Skin of body (tissue), 1 donor: ENCODE measurements at regions not wholly inside any gene's neighbourhood (a gene's known extent, or its start where the extent isn't known, plus 50 kb on each side); places are given as distances from the start of the nearest gene placed in this dataset.
"Not testable (repeated sequence)": the region's sequence is repeated elsewhere in the genome, so short reads cannot be mapped to it uniquely, and the experiment has no call there.

Experiments used
- DNase-seq: peaks from one replicate; lab custom pipeline; 2025; lab: John Stamatoyannopoulos, UW

DNA sequence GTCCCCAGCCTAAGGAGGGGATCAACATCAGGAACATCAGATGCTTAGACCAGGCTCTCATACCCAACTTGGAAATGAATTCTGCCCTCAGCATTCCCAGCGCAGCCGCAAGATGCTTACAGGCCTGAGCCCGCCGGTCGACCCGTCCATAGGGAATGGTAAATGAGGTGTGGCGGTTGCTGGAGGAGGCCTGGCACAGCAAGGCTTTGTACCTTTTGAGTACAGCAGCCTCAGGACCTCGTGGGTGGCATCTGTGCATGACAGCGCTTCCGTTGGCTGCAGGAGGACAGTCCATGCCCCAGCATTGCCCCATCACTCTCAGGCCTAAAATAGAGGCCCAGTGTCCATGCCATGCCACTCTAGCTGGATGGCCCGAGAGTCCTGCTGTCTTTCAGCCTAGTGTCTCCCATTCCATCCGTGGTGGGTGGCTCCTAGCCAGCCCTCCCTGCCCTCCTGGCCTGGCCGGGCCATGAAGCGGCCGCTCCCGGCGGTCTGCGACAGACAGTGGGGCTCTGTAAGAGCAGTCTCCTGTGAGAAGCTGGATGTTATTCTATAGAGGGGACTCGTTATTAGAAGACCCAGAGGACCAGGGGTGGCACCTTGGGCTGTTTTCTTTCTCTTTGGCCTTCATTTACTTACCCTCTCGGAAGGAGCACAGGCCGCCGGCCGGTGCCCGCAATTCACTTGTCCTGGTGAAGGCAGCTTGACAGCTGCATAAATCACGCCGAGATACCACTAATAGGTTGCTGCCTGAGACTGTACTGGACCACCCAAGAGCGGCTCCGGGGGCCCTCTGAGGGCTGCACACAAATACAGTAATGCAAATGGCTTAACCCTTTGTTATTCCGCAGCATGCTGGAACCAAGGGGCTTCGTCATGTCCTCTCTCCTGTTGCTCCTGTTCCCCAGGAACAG is 223.5 kb upstream of the TUT7 start:
- no peak for DNase-seq

DNA sequence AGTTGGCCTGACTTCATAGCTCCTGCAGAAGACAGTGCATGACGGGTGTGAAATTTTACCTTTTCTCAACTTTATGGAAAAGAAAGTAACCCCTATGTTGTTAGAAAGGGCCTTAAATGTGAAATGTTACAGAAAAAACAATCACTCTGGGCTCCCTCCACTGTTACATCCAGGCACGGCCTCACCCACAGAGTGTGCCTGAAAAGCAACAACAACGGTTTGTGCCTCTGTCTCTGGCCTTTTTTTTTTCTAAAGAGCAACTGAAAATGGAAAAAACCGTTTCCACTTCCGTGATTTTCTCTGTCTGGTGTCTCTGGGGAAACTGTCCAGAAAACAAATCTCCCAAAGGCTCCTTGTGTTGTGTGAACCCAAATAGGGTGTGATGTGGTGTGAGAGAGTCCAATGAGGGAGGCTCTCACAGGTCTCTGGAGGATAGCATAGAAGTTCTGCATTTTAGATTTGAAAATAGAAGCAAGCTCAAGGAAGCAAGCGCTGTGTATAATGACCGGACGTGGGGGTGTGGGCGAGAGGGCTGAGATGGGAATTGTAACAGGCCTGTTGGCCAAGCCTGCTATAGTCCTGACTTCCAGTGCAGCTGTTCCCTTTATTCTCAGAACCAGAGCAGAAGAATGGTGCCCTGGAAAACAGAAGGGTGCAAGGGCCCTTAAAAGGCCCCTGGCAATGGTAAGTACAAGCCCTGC is 221.8 kb upstream of the TUT7 start:
- peak; percentile 36 for DNase-seq

DNA sequence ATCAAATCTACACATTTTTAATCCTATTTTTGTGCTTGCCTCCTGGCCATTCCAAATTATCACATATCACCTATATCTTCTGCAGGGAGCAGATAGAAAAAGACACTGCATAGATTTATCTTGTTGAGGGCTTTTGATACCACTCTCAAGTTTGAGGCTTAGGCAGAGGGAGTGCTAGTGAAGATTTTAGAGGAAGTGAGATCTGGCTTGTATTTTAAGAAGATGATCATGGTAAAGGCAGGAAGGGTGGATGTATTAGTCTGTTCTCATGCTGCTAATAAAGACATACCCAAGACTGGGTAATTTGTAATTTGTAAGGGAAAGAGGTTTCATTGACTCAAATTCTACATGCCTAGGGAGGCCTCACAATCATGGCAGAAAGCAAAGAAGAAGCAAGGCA is 220.9 kb upstream of the TUT7 start:
- DNase-seq, result no peak

DNA sequence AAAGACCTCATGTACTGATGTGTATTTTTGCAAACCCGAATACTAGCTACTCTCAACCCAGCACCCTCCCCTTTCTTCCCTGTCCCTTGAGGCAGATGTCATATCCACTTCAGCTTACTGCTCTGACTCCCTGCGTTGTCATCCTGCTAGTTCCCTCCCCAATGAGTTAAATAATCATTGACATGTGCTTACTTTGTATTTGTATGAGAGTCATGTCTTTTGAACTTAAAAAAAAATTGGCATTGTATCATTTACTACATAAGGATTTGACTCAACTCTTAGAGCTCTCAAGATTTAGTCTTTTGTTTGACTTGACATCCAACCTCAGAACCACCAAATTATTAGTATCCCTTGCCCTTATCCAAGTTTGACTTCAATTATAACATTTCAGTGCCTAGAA is 219.7 kb upstream of the TUT7 start:
- peak; percentile 58 for DNase-seq

DNA sequence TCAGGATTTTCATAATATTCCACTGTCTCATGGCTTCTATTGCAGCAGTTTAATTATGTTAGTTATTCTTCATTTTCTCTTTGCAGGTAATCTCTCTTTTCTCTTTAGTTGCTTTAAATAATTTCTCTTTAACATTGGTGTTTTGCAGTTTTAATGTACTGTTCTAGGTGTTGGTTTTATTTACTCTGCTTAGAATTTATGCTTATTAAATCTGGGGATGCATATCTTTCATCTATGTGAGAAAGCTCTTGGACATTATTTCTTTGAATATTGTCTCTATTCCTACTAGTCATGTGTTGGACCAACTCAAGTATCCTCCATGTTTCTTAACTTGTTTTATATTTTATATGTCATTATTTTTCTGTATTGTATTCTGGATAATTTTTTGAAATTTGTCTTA is 218.7 kb upstream of the TUT7 start:
- no peak for DNase-seq

DNA sequence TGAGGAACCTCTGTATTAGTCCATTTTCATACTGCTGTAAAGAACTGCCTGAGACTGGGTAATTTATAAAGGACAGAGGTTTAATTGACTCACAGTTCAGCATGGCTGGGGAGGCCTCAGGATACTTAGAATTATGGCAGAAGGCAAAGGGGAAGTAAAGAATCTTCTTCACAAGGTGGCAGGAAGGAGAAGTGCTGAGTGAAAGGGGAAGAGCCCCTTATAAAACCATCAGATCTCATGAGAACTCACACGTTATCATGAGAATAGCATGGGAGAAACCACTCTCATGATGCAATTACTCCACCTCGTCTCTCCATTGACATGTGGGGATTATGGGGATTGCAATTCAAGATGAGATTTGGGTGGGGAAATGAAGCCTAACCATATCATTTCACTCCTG is 211.4 kb upstream of the TUT7 start:
- not testable (repeated sequence) for DNase-seq

DNA sequence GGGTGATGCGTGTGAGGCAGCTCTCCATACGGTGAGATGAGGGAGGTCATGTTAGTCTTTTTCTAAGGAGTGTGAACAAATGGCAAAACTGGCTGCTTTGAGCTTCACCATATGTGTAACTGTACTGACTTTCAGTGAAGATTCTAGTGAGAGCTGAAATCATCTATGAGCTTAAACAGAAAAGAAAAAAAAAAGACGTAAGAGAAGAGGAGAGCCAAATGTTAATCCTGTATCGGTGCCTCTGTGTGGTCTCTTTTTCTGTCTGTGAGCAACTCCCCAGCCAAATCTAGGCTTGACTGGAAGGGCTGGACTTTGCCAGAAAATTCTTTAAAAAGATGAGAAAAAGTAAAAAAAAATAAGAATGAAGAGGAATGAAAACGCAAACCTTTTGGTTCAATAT is 209.7 kb upstream of the TUT7 start:
- DNase-seq, result peak; percentile 66

DNA sequence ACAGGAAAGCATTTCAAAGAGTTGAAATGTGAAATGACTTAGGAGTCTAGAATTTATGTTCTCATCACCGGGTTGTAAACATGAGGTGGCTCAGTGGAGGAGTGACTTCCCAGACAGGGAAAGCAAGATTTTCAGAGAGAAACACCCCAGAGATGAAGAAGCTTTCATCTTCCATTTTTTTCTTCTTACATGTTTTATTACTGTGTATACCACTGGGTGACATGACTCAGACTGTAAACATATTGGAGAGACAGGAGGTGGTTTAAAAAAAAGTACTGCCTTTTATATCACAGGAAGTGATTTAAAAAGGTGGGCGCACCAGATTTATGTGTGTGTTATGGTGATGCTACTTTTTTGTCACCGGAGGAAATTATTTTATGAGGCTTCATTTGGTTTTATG is 209.1 kb upstream of the TUT7 start:
- DNase-seq, result no peak

DNA sequence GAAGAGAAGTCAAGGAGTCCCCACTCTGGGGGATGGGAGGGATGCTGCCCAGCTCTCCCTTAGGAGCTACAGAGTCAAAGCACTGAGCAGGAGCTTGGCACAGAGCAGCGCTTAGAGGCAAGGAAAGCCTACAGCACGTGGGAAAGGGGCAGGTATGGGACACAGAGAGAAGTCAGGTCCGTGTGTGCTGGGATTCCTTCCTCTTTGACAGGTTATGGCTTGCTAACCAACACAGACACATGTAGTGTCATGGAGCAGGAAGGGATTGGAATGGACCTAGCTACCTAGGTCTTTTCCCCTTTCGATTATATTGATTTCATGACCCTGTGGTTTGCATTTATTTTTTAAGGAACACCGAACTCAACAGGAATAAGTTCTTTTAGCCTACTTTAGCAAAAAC is 208.5 kb upstream of the TUT7 start:
- no peak for DNase-seq

DNA sequence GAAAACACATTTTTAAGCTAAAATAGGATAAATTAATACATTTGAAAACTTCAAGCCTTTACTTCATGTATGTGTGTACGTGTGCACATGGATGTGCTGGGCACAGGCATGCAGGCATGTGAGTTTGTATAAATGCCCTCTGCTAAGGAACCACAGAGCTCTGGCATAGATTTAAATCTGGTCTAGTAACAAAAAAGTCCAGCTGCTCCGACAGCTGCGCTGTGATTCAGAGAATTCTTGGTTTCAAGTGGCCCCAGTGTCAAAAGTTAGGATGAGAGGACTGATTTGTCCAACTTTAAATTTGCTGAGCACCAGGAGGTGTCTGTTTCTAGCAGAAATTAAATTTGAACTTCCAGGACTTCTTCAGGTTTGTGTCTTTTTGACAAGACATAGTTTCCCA is 203.7 kb upstream of the TUT7 start:
- no peak for DNase-seq

DNA sequence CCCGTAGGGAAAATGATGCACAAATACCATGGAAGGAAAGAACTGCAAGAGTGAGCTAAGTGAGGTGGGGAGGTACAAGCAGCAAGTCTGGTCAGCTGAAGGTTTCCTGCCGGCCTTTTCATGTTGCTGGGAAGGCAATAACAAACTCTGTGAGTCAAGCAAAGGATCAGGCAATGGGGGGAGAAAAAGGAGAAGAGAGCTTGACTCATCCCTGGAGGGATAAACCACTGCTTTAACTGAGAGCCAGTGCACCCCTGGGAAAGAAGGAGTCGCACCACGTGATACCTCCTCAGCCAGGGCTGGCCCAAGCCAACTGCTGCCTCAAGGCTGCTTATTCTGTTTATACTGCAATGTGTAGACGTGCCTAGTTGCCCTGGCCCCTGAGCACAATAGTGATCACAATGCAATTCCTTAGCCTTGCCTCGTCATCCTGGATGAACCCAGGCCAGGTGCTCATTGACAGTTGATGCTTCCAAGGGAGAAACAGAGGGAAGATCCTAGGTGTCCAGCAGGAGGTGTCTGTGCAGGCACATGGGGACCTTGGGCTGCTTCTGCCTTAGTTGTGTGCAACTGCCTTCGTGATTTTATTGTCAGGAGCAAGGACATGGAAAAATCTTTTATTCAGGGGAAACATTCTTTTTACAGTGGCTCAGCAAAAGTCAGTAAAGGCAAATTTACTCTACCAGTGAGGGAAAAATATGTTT is 203.0 kb upstream of the TUT7 start:
- DNase-seq, result no peak

DNA sequence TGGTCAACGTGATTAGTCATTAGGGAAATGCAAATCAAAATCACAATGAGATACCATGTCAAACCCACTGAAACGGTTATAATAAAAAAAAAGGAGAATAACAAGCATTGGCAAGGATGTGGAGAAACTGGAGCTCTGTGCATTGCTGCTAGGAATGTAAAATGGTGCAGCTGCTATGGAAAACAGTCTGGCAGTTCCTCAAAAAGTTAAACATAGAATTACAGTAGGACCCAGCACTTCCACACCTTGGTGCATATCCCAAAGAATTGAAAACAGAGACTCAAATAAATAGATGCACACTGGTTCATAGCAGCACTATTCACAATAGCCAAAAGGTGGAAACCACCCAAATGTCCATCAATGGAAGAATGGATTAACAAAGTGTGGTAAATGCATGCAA is 201.5 kb upstream of the TUT7 start:
- DNase-seq, result no peak

DNA sequence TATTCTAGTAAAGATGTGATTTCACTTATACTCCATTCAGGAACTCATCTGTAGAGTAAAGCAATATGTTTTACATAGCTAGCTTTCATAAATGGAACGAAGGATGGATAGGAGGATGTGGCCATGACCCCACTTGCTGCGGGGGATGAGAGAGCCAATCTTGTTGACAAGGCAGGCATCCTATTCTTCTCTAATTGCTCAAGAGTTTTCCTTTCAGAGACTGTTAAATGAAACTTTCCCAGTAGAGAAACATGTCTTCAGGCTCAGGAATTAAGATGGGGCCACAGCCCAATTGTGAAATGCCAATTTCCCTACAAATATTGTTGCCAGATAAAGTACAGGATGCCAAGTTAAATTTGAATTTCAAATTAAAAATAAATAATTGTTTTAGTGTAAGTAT is 196.2 kb upstream of the TUT7 start:
- no peak for DNase-seq

DNA sequence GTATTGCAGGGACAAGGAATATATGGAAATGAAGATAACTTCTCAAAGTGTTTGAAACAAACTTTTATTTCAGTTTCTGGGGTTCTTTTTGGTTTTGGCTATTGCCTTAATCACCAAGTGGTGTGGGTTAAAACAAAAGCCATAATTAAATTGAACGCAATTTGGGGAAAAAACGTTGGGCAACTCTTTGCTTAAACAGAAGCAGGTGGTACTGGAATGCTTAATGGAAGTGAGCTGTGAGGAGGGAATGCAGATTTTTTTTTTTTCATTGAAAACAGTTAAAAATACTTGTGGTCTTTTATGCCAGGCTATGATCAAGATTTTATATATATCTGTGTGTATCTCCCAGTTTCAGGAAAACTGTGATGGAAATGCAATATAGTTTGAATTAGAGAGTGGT is 195.7 kb upstream of the TUT7 start:
- no peak for DNase-seq

DNA sequence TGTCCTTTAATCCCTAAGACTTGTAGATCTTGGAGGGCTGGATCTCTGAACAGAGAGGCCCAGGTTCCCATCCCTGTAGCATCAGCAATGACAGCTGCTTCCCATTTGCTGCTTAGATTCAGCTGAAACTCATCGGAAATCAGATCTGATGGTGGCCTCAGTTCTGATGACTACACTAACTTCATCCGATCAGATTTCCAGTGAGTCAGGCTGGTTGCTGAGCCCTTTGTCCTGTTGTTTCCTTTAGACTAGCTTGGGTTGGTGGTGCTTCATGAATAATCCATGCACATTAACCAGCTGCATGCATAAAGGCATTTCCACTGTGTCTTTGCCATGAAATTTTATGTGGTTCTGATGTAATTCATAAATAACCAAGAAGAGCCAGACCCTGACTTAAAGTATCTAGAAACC is 195.2 kb upstream of the TUT7 start:
- DNase-seq, result peak; percentile 59

DNA sequence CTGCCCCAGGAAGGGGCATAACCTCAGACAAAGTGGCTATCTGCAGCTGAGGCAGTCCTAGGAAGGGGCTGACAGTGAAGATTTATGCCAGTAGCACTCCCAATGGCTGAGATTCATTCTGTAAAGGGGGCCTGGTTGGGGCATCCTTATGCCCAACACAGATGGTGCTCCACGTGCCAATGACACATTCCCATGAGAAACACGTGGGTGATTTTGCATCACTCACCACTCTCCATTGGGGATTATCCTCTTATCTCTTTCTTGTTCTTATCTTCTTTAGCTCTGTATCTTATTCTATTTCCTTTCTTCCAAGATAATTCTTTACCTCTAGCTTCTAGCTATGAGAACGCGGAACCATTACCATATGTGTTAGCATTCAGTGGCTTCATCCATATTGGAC is 194.0 kb upstream of the TUT7 start:
- no peak for DNase-seq

DNA sequence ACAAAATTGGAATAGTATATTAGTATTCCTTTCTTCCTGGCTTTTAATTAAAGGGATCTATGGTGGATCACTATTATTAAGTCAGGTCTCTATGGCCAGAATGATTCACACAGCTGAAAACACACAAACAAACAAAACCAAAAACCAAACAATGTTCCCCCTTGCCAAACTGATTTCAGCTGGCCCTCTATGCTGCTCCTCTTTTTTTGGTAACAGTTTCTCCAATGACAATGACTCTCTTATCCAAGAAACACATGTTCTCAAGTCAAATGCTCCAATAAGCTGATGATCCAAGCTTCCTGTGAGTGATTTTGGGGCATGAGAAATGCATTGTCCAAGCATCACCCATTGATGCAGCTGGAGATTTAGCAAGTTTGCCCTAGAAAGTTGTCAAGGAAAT is 193.4 kb upstream of the TUT7 start:
- DNase-seq, result no peak

DNA sequence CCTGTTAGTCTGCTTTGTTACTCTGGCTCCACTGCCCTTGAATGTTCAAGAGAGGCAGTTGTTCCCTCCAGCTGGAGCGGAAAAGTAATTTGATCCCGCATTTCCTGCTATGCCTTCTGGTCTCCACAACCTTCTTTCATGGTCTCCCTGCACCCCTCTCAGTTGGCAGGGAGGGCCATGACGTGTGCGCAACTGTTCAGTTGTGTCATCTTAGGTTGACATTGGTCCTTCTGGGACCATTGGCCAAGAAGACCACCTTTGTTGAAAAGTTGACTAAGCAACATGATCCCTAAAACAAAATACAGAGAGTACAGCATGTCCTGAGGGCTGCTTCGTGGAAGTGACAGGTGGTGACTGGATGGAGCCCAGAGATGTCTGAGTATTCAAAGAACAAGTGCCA is 192.5 kb upstream of the TUT7 start:
- DNase-seq, result peak; percentile 54

DNA sequence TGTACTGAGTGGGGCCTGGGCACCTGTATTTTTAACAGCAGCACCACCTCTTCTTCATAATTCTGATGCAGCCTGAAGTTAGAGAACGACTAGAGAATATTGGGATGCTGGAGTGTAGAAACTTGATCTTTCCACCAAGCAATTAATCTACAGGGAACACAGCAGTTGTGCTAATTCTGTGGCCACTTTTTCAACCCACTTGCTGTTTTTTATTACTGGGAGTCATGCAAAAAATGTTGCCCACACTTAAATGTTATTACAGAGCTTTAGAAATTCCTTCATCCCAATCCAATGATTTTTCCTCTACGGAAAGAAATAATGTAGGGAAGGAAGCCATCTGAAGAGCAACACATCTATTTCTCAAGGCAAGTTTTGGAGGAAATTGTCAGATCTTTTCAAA is 190.9 kb upstream of the TUT7 start:
- DNase-seq, result peak; percentile 67

DNA sequence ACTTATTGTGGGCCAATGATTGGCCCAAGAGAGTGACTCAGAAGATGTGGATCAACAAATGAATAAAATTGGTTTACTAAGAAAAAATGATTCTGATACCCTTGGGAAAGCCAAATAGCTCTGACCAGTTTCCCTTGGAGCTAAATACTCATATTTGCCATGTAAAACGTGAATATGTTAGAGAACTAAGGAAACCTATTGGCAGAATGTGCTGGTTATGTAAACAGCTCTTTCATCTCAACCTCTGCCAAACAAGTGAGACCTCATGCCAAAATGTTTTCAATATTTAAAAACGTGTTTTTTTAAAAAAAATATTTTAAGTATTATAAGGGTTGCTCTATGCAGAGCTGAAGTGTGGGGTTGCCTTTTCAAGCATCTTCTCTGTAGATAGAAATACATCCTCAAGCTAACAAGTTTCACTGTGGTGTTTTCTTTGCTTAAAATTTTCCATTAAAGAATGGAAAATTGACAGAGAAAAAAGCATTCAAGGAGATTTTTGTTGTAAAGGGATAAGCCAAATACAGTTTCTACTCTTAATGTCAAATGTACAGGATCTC is 186.9 kb upstream of the TUT7 start:
- DNase-seq, result no peak

DNA sequence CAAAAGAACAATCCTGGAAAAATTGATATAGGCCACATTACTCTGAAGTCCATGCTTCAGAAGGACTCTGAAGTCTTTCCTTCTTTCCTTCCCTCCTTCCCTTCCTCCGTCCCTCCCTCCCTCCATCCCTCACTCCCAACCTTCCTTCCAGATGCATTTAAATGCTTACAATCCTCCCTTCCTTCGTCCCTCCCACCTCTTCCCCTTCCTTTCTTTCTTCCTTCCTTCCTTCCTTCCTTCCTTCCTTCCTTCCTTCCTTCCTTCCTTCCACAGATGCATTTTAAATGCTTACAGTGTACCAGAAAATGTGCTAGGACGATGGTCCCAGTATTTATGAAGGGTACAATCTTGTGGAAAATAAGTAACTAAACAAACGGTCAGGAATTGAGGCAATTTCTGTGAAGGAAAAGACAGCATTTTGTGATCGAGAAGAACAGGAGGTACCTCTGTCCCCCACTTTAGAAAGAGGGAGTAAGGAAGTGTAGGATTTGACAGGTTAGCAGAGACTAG is 181.3 kb upstream of the TUT7 start:
- DNase-seq, result no peak
